ENCODE measurements at regions not wholly inside any gene's neighbourhood (a gene's known extent, or its start where the extent isn't known, plus 50 kb on each side); places are given as distances from the start of the nearest gene placed in this dataset.

DNA sequence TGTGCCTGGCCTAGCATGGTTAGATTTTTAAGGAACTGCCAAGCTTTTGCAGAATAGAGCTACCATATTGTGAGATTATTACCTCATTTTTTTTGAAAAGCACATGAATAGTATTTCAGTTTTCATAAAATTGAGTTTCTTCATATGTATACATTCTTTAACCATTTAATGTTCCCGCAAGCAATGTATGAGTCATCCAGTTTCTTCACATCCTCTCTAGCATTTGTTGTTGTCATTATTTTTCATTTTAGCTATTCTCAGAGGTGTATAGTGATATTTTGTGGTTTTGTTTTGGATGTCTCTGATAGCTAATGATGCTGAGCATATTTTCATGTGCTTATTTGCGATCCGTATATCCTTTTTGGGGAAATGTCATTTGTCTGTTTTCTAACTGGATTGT is 74.9 kb downstream of the GLUD2 start (continued):
- TF ChIP-seq, protein P1, sequence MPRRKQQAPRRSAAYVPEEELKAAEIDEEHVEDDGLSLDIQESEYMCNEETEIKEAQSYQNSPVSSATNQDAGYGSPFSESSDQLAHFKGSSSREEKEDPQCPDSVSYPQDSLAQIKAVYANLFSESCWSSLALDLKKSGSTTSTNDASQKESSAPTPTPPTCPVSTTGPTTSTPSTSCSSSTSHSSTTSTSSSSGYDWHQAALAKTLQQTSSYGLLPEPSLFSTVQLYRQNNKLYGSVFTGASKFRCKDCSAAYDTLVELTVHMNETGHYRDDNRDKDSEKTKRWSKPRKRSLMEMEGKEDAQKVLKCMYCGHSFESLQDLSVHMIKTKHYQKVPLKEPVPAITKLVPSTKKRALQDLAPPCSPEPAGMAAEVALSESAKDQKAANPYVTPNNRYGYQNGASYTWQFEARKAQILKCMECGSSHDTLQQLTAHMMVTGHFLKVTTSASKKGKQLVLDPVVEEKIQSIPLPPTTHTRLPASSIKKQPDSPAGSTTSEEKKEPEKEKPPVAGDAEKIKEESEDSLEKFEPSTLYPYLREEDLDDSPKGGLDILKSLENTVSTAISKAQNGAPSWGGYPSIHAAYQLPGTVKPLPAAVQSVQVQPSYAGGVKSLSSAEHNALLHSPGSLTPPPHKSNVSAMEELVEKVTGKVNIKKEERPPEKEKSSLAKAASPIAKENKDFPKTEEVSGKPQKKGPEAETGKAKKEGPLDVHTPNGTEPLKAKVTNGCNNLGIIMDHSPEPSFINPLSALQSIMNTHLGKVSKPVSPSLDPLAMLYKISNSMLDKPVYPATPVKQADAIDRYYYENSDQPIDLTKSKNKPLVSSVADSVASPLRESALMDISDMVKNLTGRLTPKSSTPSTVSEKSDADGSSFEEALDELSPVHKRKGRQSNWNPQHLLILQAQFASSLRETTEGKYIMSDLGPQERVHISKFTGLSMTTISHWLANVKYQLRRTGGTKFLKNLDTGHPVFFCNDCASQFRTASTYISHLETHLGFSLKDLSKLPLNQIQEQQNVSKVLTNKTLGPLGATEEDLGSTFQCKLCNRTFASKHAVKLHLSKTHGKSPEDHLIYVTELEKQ (tag by site-specific recombination; IDR thresholded peaks at IDR 0.05; ENCODE audit: borderline replicate concordance) = no peak
- TF ChIP-seq, protein P2, sequence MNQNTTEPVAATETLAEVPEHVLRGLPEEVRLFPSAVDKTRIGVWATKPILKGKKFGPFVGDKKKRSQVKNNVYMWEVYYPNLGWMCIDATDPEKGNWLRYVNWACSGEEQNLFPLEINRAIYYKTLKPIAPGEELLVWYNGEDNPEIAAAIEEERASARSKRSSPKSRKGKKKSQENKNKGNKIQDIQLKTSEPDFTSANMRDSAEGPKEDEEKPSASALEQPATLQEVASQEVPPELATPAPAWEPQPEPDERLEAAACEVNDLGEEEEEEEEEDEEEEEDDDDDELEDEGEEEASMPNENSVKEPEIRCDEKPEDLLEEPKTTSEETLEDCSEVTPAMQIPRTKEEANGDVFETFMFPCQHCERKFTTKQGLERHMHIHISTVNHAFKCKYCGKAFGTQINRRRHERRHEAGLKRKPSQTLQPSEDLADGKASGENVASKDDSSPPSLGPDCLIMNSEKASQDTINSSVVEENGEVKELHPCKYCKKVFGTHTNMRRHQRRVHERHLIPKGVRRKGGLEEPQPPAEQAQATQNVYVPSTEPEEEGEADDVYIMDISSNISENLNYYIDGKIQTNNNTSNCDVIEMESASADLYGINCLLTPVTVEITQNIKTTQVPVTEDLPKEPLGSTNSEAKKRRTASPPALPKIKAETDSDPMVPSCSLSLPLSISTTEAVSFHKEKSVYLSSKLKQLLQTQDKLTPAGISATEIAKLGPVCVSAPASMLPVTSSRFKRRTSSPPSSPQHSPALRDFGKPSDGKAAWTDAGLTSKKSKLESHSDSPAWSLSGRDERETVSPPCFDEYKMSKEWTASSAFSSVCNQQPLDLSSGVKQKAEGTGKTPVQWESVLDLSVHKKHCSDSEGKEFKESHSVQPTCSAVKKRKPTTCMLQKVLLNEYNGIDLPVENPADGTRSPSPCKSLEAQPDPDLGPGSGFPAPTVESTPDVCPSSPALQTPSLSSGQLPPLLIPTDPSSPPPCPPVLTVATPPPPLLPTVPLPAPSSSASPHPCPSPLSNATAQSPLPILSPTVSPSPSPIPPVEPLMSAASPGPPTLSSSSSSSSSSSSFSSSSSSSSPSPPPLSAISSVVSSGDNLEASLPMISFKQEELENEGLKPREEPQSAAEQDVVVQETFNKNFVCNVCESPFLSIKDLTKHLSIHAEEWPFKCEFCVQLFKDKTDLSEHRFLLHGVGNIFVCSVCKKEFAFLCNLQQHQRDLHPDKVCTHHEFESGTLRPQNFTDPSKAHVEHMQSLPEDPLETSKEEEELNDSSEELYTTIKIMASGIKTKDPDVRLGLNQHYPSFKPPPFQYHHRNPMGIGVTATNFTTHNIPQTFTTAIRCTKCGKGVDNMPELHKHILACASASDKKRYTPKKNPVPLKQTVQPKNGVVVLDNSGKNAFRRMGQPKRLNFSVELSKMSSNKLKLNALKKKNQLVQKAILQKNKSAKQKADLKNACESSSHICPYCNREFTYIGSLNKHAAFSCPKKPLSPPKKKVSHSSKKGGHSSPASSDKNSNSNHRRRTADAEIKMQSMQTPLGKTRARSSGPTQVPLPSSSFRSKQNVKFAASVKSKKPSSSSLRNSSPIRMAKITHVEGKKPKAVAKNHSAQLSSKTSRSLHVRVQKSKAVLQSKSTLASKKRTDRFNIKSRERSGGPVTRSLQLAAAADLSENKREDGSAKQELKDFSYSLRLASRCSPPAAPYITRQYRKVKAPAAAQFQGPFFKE (tag by site-specific recombination; IDR thresholded peaks at IDR 0.05; ENCODE audit: borderline replicate concordance) = no peak
- TF ChIP-seq ZNF654 (tag by site-specific recombination; IDR thresholded peaks at IDR 0.05; ENCODE audit: low read depth) = no peak
- TF ChIP-seq ZNF221 (tag by site-specific recombination; IDR thresholded peaks at IDR 0.05; ENCODE audit: borderline replicate concordance) = no peak
- TF ChIP-seq, protein P3, sequence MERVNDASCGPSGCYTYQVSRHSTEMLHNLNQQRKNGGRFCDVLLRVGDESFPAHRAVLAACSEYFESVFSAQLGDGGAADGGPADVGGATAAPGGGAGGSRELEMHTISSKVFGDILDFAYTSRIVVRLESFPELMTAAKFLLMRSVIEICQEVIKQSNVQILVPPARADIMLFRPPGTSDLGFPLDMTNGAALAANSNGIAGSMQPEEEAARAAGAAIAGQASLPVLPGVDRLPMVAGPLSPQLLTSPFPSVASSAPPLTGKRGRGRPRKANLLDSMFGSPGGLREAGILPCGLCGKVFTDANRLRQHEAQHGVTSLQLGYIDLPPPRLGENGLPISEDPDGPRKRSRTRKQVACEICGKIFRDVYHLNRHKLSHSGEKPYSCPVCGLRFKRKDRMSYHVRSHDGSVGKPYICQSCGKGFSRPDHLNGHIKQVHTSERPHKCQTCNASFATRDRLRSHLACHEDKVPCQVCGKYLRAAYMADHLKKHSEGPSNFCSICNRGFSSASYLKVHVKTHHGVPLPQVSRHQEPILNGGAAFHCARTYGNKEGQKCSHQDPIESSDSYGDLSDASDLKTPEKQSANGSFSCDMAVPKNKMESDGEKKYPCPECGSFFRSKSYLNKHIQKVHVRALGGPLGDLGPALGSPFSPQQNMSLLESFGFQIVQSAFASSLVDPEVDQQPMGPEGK (tag by site-specific recombination; IDR thresholded peaks at IDR 0.05) = no peak
- TF ChIP-seq ZNF24 (tag by site-specific recombination; IDR thresholded peaks at IDR 0.05) = no peak
- TF ChIP-seq ZNF664 (tag by site-specific recombination; IDR thresholded peaks at IDR 0.05) = no peak
- TF ChIP-seq, protein P4, sequence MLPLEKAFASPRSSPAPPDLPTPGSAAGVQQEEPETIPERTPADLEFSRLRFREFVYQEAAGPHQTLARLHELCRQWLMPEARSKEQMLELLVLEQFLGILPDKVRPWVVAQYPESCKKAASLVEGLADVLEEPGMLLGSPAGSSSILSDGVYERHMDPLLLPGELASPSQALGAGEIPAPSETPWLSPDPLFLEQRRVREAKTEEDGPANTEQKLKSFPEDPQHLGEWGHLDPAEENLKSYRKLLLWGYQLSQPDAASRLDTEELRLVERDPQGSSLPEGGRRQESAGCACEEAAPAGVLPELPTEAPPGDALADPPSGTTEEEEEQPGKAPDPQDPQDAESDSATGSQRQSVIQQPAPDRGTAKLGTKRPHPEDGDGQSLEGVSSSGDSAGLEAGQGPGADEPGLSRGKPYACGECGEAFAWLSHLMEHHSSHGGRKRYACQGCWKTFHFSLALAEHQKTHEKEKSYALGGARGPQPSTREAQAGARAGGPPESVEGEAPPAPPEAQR (tag by site-specific recombination; IDR thresholded peaks at IDR 0.05) = no peak
- TF ChIP-seq ZSCAN30 (tag by site-specific recombination; IDR thresholded peaks at IDR 0.05) = no peak
- TF ChIP-seq ZNF132 (tag by site-specific recombination; IDR thresholded peaks at IDR 0.05; ENCODE audit: borderline replicate concordance) = no peak

DNA sequence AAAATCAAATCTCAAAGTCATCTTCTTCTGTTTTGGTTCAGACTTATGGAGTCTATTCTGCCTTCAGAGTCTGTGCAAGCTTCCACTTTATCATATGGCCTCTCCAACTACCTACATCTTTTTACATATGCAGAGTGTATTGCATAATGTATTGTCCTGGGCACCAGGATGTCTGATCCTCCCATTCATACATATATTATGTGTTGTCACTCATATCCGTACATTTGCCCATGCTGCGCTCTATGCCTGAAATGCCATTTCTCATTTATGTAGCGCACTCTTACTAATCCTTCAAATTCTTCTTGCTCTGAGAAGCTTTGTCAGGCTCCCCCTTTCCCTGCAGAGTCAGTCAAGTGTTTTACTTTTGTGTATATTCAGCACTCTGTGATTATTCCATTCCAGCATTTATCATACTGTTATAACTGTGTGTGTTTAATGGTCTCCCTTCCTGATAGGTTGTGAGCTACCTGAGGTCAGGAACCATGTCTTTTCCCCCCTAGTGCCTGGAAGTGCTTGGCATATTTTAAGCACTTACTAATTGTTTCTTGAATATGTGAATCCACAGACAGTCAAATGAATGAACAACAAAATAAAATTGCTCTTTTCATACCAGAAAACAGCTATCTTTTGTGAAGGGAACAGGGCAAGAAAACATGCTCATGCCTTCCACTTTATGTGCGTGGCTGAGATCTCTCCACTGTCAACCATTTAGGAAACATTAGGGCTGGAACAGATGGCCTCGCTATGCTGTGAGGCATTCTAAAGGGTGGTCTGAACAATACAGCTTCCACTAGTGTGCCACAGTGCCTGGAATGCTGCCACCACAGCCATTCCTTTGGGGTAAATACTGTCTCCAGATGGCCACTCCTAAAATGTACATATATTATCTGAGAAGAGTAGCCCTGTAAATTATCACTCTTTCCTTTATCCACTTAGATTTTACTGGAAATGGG is 81.8 kb downstream of the GLUD2 start:
- Histone ChIP-seq H3K4me1 (ENCODE audit: control insufficient read depth, insufficient read depth, low read length) (no peaks in the 10 kb centered on the region), H3K27ac (ENCODE audit: extremely low read depth, low read depth, low read length) (no peak overlapping the region), H3K4me3 (ENCODE audit: low read depth, low read length) (no peak overlapping the region), H3K36me3 (ENCODE audit: control insufficient read depth in 2 of 2, insufficient read depth in 1 of 2, low read length in 2 of 2) (no peaks in the 10 kb centered on the region), H3K9me3 (ENCODE audit: control insufficient read depth, insufficient read depth, low read depth, low read length) (no peaks in the 10 kb centered on the region)
- POLR2A ChIA-PET = no interaction called here
- CTCF ChIA-PET = interaction anchor here (0.6 kb wide), 1 partner anchor 47 kb away, joined by 4 read pairs; no protein-coding TSS in a partner anchor
- TF ChIP-seq, protein P5, sequence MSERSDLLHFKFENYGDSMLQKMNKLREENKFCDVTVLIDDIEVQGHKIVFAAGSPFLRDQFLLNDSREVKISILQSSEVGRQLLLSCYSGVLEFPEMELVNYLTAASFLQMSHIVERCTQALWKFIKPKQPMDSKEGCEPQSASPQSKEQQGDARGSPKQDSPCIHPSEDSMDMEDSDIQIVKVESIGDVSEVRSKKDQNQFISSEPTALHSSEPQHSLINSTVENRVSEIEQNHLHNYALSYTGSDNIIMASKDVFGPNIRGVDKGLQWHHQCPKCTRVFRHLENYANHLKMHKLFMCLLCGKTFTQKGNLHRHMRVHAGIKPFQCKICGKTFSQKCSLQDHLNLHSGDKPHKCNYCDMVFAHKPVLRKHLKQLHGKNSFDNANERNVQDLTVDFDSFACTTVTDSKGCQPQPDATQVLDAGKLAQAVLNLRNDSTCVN (tag by site-specific recombination; optimal IDR thresholded peaks at IDR 0.05) = no peak
- TF ChIP-seq, protein P6, sequence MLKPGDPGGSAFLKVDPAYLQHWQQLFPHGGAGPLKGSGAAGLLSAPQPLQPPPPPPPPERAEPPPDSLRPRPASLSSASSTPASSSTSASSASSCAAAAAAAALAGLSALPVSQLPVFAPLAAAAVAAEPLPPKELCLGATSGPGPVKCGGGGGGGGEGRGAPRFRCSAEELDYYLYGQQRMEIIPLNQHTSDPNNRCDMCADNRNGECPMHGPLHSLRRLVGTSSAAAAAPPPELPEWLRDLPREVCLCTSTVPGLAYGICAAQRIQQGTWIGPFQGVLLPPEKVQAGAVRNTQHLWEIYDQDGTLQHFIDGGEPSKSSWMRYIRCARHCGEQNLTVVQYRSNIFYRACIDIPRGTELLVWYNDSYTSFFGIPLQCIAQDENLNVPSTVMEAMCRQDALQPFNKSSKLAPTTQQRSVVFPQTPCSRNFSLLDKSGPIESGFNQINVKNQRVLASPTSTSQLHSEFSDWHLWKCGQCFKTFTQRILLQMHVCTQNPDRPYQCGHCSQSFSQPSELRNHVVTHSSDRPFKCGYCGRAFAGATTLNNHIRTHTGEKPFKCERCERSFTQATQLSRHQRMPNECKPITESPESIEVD (tag by site-specific recombination; IDR thresholded peaks at IDR 0.05) = no peak
- TF ChIP-seq ZFP37 (tag by site-specific recombination; IDR thresholded peaks at IDR 0.05) = no peak
- TF ChIP-seq ZXDB (tag by site-specific recombination; IDR thresholded peaks at IDR 0.05) = no peak
- no peak for TF ChIP-seq ZNF366 (tag by site-specific recombination; conservative IDR thresholded peaks at IDR 0.05)
